Testis (tissue), 2 donors: ENCODE measurements at regions not wholly inside any gene's neighbourhood (a gene's known extent, or its start where the extent isn't known, plus 50 kb on each side); places are given as distances from the start of the nearest gene placed in this dataset.
"Not testable (repeated sequence)": the region's sequence is repeated elsewhere in the genome, so short reads cannot be mapped to it uniquely, and the experiment has no call there.

Experiments used
- CTCF ChIP-seq, 3 experiments: fragments of 450-650 bp in 2 of 3; fragments of 200-600 bp in 1 of 3; sonication (generic) in 1 of 3; IDR thresholded peaks; one replicate each; pipeline ENCODE4 v1.5.1; 2016 to 2019; ENCODE audit warnings: antibody characterized with exemption in 3 of 3, mild to moderate bottlenecking in 2 of 3, moderate library complexity in 1 of 3
- POLR2A ChIP-seq: fragments of 450-650 bp; IDR thresholded peaks from one replicate; pipeline ENCODE4 v1.6.1; 2017; ENCODE audit warnings: antibody characterized with exemption, mild to moderate bottlenecking, moderate library complexity

GRCh38 chr2:87559001-87559400 lies 188.9 kb upstream of the PLGLB2 start:
- not testable (repeated sequence) for TF ChIP-seq CTCF (IDR thresholded peaks at IDR 0.05); POLR2A
